ENCODE measurements at regions not wholly inside any gene's neighbourhood (a gene's known extent, or its start where the extent isn't known, plus 50 kb on each side); places are given as distances from the start of the nearest gene placed in this dataset.
"Not testable (repeated sequence)": the region's sequence is repeated elsewhere in the genome, so short reads cannot be mapped to it uniquely, and the experiment has no call there.

DNA sequence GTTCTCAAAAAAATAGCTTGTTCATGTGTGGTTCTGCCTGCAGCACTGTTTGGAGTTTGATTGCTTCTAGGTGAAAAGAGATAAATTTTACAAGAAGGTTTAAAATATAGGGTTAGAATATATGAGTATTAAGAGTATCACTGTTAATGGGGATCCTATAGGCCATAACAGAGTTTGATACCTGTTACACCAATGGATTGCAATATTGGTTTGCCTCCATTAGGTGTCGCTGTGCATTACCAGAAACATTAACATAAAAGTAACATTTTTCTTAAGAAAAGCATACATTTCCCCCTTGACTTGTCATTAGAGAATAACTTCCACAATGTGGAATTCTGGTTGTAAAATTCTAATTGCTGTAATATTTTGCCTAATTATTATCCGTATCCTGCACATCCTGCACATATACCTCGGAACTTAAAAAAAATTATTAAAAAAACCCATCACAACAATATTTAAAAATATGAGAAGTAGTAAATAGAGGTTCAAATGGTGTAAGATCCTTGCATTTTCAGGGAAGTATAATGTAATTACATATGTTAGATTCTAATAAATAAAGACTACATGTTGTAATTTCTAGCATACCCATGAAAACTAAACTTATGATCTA lies 63.0 kb downstream of the CYP4A11 start:
- H3K9me3 ChIP-seq (ENCODE audit: control insufficient read depth in 2 of 3, low read length in 3 of 3); H3K4me1 Mint-ChIP-seq; H3K9me3 Mint-ChIP-seq; CTCF ChIA-PET; H3K27me3 Mint-ChIP-seq; ATAC-seq; H3K27ac ChIP-seq (ENCODE audit: low read depth, low read length); H3K36me3 ChIP-seq (ENCODE audit: control insufficient read depth in 2 of 3, insufficient read depth in 3 of 3, low read length in 3 of 3); H3K4me3 Mint-ChIP-seq; H3K4me3 ChIP-seq (ENCODE audit: low read length); H3K27ac Mint-ChIP-seq; H3K36me3 Mint-ChIP-seq; H3K27me3 ChIP-seq (ENCODE audit: control insufficient read depth in 2 of 2, insufficient read depth in 2 of 2, low read length in 2 of 2); H3K4me1 ChIP-seq (ENCODE audit: control insufficient read depth in 2 of 2, insufficient read depth in 2 of 2, low read length in 2 of 2); POLR2A ChIA-PET: not testable (repeated sequence)
- DNase-seq = peak in 5 of 9 donors; percentile 2 to 17 (median 5)
- intact Hi-C loops (cut with micrococcal nuclease) = loop anchor here in 1 of 2 donors (10.0 kb wide), 1 partner anchor 297 kb away; no protein-coding TSS in a partner anchor

DNA sequence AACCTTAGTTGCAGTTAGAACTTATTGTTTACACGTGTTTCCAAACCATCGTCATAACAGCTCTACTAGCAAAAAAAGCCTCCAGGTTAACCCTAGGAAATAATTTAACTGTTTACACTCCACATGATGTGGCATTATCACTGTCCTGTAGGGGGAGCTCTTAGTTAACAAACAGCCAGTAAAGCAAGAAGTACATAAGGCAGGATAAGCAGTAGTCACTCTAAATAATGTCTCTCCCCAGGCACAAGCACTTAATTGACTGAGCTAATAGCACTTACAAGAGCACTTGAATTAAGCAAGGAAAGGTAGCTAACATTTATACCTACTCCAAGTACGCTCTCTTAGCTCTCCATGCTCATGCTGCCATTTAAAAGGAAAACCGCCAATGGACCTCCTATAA lies 65.2 kb downstream of the CYP4A11 start:
- H3K9me3 ChIP-seq (ENCODE audit: control insufficient read depth in 2 of 3, low read length in 3 of 3); H3K9me3 Mint-ChIP-seq; H3K4me1 Mint-ChIP-seq; H3K4me3 ChIP-seq (ENCODE audit: low read length); ATAC-seq; DNase-seq; H3K27me3 ChIP-seq (ENCODE audit: control insufficient read depth in 2 of 2, insufficient read depth in 2 of 2, low read length in 2 of 2); H3K27ac Mint-ChIP-seq; POLR2A ChIA-PET; H3K27me3 Mint-ChIP-seq; H3K4me3 Mint-ChIP-seq; H3K36me3 Mint-ChIP-seq; CTCF ChIA-PET; H3K27ac ChIP-seq (ENCODE audit: low read depth, low read length); H3K36me3 ChIP-seq (ENCODE audit: control insufficient read depth in 2 of 3, insufficient read depth in 3 of 3, low read length in 3 of 3); H3K4me1 ChIP-seq (ENCODE audit: control insufficient read depth in 2 of 2, insufficient read depth in 2 of 2, low read length in 2 of 2): not testable (repeated sequence)
- intact Hi-C loops (cut with micrococcal nuclease) = loop anchor here in 1 of 2 donors (10.0 kb wide), 1 partner anchor 299 kb away; no protein-coding TSS in a partner anchor

All from naive thymus-derived CD4-positive, alpha-beta T cell (primary cell).